HG03342 (cell line): ENCODE measurements at regions not wholly inside any gene's neighbourhood (a gene's known extent, or its start where the extent isn't known, plus 50 kb on each side); places are given as distances from the start of the nearest gene placed in this dataset.

Source experiments
- ATAC-seq: cut with Tn5 transposase; IDR thresholded peaks from one replicate; pipeline ENCODE4 v1.9.1; 2021; ENCODE audit warnings: mild to moderate bottlenecking, moderate library complexity; ENCODE audit not compliant: unreplicated experiment

GRCh38 chr5:73374520-73375190 lies 73.9 kb downstream of the FOXD1 start:
- ATAC-seq = no peak

DNA sequence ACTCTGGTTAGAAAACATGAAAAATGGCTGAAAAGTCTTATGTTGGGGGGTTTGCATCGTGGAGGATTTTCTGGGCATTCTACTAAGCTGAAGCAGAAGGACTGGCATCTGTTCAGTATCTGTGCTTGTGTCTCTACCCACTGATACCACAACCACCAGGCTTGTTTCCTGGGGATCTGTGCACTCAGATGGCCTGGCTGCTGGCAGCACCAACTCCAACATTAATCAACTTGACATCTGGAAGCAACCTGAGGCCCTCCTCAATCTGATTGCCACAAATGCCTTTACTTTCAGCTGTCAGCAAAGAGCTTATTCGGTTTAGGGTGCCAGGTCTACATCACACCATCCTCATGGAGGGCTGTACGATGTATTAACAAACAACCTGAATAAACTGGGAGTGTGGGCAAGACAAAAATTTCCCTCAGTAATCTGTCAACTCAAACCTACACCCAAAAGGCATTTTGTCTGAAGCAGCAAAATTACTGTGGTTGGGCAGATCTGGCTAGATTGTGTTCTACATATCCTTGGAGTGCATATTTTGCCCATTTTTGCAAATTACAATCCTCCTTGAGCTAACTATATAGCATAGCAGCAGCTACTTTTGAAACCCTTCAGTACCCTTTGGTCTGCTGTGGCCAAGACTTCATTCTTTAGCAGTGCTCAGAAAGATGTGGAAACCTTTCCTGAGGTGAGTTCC lies 74.6 kb downstream of the FOXD1 start:
- ATAC-seq = no peak

DNA sequence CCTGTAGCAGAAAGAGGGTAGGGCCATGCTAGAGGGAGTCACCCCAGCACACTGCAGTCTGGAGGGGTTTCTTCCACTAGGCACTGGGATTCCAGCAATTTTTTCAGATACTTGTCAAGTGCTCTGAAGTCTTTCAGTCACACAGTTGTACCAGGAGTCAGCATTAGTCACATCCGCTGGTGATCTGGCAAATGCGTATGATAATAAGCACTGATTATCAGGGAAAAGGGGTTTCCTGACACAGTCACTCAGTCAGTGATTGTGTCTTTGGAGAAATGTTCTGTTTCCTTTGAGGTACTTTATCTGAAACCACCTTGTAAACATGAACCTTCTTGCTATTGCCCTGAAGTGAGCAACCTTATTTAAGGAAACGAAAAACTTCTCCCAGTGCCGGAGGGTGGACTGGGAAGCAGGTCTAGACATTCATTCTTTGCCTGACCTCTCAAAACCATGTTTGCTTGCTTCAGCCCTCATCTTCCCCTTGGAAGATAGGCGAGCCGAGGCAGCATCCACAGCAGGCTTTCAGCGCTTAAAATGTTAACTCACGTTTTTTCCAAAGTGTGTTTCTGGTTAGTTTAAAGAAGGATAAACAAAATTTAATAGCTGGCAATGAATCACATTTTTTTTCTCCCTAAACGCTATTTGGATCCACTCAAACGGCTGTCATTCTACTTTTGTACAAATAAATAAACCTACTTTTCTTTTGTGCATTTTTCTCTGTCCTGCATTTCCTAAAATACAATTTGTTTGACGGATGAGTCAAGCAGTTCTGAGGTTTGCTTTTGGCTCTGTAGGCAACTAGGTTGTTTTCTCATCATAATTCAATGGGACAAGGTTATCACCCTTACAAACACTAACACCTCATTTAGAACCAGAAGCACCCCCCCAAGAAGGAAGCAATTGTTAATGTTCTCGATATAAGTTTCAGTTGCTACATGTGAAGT lies 77.7 kb downstream of the FOXD1 start:
- ATAC-seq = no peak

DNA sequence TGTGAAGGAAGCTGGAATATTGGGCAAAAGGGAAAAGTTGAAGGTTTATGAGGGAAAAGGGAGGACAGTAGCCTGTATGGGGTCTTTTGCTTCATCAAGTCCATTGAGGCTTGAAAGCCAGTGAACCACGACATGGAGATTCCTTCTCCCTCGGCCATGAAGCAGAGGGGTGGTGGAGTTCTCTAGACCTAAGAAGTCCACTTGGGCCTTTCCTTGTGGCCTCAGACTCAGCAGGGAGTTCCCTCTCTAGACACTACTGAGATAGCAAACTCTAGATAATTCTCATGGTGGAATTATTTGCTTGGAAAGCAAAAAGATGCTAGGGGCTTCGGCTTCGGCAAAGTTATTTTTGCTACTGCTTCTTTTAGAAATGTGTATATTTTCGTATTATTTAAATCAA lies 78.5 kb downstream of the FOXD1 start:
- ATAC-seq = no peak

DNA sequence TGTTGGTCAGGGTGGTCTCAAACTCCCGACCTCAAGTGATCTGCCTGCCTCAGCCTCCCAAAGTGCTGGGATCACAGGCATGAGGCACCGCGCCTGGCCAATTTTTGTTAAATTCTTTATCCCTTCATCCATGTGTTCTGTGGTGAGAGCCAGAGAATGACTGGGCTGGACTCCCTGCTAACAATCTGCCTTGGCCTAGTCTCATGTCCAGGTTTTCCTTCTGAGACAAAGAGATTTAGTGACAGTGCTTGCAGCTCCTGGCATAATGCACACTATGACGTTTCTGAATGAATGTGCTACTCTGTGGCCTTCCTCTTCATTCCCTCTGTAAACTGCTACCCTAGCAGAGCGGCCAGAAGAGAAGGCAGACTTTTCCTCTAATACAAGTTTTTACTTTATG lies 79.3 kb downstream of the FOXD1 start:
- ATAC-seq = no peak

- no peak for ATAC-seq
These were observed 80.9 kb downstream of the FOXD1 start for GRCh38 chr5:73367650-73368049.

- no peak for ATAC-seq
These were observed 82.4 kb downstream of the FOXD1 start for GRCh38 chr5:73365990-73366667.

DNA sequence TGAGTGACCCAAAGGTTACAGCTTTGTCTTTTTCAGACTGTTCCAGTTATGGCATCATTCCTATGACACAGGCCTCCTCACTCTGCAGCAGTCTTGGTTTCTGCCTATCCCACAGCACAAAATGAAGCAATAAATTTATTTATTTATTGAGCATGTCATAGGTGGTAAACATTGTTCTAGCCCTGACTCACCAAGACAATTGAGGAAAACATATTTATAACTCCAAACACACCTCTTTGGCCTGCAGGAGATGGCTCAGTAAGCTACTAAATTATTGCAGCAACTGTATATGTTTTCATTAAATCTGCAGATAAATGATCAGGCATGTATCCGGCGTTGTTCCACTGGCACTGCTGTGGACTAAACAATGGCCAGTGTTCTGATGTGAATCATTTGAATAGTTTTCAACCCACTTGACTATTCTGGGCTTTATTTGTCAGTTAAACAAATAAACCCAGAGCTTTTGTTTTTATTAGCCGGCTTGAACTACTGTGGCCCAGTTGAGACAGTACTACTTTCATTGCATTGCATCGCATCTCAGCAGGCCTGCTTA lies 83.2 kb downstream of the FOXD1 start:
- ATAC-seq = no peak

DNA sequence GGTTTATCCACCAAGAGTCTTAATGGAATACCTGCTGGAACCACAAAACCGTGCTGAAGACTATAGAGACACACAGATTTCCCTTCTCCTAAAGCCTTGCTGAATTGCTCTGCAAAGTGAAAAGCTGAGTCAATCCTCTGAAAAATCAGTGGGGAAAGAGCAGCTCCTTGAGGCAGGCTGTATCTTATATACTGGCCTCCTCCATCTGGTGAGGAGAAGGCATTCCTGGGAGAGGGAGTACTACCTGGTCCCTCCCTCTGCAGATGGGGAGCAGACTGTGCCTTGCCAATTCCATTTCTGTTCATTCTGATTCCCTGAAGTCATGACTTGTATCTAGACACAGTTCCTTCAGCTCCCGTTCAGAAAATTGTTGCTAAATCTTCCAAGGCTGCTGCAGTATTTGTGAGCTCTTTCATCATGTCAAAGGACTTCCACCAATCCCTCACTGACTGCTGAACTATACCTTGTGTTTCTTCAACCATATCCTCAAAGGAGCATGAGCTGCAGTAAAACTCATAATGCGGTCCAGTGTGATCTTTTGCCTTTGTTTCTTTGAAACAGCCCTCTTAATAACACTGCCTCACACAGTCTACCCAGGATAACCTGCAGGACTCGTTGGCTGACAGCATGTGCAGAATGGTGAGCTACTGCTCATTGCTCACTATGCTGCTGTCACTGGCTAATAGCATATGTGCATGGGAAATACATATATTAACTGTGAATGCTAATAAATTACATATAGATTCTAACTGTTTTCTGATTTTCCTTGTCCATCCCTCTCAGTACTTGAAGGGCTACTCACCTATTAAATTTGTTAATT lies 84.5 kb downstream of the FOXD1 start:
- ATAC-seq = no peak

DNA sequence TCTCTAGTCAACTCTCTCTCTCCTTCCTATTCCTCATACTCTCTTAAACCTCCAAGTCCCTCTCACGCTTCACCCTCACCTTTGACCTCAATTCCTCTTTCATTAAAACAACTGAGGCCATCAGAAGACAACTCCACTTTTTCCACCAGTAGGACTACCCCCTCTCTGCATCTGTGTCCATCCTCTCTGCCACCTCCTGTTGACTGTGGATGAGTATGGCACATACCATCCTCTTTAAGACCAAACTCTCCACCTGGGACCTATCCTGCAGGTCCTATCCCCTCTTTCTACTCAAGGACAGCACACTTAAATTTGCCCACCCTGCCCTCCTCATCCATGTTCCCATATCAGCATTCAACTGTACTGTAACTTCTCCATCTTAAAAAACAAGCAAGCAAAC lies 89.2 kb downstream of the FOXD1 start:
- no peak for ATAC-seq

DNA sequence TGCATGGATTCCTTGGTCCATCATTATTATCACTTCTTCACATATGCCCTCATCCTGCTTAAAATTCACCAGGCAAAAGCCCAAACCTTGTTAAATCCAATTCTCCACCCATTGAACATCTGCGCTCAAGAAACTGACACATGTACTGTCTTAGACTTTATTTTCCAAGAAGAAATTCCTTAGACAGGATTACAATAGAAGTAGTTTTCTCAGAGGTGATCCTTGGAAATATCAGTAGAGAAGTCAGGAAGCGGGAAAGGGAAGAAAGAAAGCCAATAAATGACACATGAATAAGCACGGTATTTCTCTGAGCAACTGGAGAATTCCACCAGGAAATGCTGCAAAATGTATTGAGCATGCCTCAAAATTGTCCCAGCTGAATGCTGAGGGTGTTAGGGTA lies 90.2 kb downstream of the FOXD1 start:
- ATAC-seq = no peak

DNA sequence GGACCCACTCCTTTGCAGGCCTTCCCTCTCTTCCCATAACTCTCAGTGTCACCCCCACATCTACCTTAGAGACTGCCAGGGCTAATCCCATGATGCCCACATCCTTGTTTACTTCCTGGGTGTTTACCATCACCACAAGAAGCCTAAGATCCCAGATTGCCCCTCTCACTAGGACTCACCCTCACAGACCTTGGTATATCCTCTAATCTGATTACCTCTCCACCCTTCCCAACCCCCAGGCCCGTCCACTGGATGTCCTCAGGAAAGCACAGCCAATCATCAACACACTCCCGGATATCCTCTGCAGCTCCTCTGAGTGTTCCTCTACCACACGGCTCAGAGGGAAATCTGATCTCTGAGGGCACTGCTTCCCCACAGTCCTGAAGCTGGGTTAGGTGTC lies 91.0 kb downstream of the FOXD1 start:
- ATAC-seq = no peak

DNA sequence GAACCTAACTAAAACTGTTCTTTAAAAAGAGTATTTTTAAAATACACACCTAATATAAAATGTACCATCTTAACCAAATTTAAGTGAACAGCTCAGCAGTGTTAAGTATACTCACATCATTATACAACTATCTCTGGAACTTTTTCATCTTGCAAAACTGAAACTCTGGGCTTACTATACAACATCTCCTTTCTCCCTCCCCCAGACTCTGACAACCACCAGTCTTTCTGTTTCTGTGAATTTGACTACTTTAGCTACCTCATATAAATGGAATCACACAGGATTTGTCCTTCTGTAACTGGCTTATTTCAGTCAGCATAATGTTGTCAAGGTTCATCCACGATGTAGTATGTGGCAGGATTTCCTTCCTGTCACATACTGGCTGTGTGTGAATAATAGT lies 93.5 kb downstream of the FOXD1 start:
- ATAC-seq = no peak

DNA sequence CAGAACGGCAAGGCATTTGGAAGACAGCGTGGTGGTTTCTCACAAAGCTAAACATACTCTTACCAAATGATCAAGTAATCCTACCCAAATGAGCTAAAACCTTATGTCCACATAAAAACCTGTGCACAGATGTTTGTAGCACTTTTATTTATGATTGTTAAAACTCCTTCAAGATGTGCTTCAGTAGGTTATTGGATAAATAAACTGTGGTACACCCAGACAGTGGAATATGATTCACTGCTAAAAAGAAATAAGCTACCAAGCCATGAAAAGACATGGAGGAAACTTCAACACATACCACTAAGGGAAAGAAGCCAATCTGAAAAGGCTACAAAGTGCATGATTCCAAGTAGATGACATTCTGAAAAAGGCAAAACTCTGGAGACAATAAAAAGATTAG lies 94.2 kb downstream of the FOXD1 start:
- ATAC-seq = no peak

GRCh38 chr5:73352649-73353230 lies 95.8 kb downstream of the FOXD1 start:
- no peak for ATAC-seq

DNA sequence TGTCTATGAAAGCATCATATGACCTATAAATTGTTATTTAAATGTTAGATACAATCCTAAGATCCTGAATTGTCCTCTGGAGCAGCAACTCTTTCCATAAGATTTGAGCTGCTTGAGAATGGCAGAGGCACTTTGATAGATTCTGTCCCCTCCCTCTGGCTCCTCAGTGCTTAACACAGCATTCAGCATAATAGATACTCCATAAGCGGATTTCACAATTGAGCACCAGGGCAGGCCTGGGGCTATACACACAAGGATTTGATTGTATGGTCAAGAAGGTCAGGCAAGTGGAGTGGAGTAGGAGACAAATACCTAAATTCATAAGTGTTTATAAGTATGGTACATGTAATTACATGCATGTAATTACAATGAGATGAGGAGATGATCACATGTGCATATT lies 96.3 kb downstream of the FOXD1 start:
- no peak for ATAC-seq

GRCh38 chr5:73351593-73351992 lies 97.0 kb downstream of the FOXD1 start:
- ATAC-seq = no peak

- no peak for ATAC-seq
These were observed 101.6 kb downstream of the FOXD1 start for GRCh38 chr5:73346878-73347408.

- no peak for ATAC-seq
These were observed 103.7 kb downstream of the FOXD1 start for GRCh38 chr5:73344835-73345234.
